ENCODE measurements at regions not wholly inside any gene's neighbourhood (a gene's known extent, or its start where the extent isn't known, plus 50 kb on each side); places are given as distances from the start of the nearest gene placed in this dataset.

DNA sequence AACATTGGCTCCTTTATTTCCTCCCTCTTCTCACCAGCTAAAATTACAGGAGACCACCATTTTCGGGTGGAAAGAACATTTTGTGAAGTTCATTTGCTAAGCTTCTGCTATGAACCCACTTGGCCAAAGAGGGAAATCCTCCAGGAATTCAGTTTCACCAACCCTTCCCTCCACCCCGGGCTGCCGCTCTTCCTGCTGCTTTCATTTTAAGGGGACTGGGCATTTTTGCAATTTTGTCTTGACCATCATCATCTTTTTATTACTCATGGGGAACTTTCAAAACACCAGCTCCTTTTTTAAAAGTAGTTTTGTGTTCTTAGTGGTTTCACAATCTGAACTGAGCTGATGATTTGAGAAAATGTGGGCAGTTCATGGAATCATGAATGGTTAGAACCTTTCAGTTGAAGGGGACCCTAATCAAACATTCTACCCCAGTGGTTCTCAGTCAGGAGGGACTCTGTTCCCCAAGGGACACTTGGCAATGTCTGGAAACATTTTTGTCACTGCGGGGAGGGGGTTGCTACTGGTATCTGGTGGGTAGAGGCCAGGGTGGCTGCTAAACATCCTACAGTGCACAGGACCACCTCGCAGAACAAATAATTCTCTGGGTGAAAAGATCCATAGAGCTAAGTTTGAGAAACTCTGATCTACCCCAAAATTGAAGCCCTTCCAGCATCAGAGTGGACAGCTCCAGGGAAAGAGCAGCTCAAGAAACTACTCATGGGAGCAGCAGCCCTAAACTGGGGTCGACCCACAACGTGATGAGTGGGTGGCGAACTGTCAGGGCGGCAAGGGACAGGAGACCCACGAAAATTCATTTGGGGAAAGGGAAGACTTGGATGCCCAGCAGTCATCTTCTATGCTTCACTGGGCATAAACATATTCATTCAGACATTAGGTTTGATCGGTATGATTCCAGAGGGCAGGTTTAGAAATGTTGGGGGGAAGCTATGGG lies 92.9 kb downstream of the ACKR3 start:
- no peak for TF ChIP-seq EZH2 (IDR thresholded peaks at IDR 0.05; ENCODE audit: low read length, missing control alignments)
- TF ChIP-seq, protein P1, sequence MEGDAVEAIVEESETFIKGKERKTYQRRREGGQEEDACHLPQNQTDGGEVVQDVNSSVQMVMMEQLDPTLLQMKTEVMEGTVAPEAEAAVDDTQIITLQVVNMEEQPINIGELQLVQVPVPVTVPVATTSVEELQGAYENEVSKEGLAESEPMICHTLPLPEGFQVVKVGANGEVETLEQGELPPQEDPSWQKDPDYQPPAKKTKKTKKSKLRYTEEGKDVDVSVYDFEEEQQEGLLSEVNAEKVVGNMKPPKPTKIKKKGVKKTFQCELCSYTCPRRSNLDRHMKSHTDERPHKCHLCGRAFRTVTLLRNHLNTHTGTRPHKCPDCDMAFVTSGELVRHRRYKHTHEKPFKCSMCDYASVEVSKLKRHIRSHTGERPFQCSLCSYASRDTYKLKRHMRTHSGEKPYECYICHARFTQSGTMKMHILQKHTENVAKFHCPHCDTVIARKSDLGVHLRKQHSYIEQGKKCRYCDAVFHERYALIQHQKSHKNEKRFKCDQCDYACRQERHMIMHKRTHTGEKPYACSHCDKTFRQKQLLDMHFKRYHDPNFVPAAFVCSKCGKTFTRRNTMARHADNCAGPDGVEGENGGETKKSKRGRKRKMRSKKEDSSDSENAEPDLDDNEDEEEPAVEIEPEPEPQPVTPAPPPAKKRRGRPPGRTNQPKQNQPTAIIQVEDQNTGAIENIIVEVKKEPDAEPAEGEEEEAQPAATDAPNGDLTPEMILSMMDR (conservative IDR thresholded peaks at IDR 0.05 in 1 of 2, IDR thresholded peaks at IDR 0.05 in 1 of 2; ENCODE audit: low read depth in 1 of 2, low read length in 2 of 2): no peak

All from fibroblast of lung (primary cell).